Amniotic stem cell (primary cell): ENCODE measurements at regions not wholly inside any gene's neighbourhood (a gene's known extent, or its start where the extent isn't known, plus 50 kb on each side); places are given as distances from the start of the nearest gene placed in this dataset.
"Not testable (repeated sequence)": the region's sequence is repeated elsewhere in the genome, so short reads cannot be mapped to it uniquely, and the experiment has no call there.

Source experiments
- DNase-seq: peaks from one replicate; lab custom pipeline; 2025; lab: John Stamatoyannopoulos, UW

DNA sequence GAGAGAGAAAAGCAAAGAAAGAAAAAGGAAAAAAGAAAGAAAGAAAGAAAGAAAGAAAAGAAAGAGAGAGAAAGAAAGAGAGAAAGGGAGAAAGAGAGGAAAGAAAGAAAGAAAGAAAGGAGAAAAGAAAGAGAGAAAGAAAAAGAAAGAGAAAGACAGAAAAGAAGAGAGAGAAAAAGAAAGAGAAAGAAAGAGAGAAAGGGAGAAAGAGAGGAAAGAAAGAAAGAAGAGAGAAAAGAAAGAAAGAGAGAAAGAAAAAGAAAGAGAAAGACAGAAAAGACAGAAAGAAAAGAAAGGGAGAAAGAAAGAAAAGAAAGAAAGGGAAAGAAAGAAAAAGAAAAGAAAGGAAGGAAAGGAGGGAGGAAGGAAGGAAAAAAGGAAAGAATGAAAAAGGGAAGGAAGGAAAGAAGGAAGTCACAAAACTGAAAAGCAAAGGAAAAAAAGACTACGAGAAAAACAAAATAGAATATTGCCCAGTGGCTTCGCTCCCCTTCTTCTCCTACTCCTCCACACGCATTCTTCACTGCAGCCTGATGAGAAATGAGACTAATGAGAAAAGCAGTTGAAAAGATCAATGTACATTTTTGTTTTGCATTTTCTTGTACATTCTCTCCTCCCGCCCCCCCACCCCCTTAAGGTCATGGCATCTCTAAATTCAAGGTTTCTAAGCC lies 170.0 kb downstream of the SOD2 start:
- no peak for DNase-seq

DNA sequence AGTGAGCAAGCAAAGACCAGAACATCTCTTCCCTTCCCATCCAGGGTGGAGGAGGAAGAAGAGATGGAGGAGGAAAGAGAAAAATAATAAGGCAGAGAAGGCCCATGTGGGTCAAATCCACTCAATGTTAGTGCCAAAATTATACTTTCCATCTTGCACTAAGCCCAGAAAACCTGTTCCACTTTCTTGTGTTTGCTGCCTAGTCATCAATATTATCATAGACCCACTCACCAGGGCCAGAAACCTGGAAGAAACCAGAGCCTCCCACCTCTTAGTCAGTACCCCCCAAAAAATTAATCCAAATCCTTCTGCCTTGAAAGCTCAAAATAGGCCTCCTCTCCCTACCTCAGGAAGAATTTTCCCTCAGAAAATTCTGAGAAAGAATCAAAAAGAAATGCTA lies 171.1 kb downstream of the SOD2 start:
- DNase-seq, result no peak

DNA sequence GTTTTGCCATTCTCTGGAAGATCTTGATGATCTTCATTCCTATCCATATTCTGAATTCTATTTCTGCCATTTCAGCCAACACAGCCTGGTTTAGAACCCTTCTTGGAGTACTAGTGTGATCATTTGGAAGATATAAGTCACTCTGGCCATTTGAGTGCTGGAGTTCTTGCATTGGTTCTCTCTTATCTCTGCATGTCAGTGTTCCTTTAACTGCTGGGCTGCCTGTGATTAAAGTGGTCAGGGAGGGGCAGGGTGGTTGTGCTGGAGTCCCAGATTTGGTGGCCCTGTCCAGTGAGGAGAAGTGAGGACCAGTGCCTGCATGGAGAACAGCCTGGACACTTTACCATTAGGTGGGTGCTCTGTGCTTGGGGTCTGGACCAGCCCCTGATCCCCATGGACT lies 173.0 kb downstream of the SOD2 start:
- DNase-seq, result no peak

DNA sequence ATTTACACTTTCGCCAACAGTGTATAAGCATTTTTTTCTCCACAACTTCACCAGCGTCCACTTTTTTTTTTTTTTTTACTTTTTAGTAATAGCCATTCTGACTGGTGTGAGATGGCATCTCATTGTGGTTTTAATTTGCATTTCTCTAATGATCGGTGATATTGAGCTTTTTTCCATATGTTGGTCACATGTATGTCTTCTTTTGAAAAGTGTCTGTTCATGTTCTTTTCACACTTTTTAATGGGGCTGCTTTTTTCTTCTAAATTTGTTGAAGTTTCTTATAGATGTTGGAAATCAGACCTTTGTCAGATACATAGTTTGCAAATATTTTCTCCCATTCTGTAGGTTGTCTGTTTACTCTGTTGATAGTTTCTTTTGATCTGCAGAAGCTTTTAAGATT lies 177.2 kb downstream of the SOD2 start:
- not testable (repeated sequence) for DNase-seq

DNA sequence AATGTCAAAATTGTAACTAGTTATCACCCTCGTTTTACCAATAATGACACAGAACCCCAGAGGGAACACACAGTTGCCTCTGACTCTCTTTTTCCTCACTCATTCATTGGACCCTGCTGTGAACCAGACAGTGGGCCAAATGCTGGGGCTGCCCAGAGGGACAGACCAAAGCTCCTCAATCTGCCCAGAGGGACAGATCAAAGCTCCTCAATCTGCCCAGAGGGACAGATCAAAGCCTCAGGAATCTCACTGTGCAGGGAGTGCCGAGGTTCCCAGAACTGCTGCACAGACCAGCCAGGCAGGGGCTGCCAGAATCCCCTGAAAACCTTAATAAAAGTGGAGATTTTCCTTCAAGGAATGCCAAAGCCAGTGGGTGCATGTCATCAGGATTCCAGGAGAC lies 179.1 kb downstream of the SOD2 start:
- no peak for DNase-seq

DNA sequence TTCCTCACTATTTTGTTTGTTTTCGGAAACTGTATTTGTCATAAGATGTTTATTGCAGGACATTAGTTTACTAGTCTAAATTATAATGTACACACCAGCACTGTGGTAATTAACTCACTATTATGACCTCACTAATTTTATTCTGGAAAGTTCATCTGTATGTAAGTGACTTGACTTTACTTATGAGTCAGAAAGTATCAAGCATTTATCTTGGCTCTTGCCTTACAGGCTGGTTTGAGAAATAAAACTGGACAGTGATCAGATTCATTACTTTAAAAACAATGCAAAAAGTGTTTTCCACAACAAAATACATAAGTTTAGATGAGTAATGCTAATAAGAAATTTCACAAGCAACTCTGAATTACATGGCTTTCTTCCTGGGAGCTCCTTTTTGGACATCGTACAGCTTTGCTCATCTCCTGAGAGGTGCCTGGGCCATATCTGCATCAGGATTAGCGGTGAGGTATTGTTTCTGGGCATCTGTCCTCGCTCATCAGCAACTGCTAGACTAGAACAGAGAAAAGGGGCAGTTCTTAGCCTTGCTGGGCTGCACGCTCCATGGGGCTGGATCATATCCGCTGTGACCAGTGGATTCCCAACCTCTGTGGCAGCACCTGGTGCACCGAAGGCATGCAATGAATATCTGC lies 179.8 kb downstream of the SOD2 start:
- no peak for DNase-seq

DNA sequence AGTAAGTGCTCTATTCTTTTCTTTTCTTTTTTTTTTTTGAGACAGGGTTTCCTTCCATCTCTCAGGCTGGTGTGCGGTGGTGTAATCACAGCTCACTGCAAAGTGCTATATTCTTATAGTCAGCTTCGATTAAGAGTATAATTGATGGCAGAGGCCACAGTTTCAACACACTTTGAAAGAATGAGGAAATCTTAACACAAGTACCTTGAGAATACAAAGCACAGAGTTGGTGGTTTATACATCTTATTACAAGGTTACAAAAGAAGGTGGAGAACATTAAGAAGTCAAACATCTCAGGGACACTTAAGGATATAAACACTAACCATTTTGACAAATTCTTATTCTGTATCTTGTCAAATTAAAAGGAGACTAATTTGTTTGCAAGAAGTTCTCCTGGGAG lies 180.5 kb downstream of the SOD2 start:
- no peak for DNase-seq

DNA sequence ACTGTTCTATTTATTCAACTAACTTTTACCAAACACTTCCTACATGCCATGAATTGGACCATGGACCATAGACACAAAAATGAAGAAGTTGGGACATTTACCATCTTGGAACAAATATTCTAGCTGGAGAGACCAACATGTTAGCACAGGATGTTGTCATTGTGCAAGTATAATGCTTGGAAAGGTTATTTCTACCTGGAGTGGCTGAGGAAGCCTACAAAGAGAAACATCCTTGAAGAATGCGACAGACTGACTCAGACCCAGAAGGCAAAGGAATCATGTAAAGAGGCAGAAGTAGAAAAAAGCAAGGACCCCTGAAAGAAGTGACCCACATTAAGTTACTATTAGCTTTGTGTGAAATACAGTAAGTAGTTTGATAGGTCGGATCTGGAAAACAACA lies 180.9 kb downstream of the SOD2 start:
- no peak for DNase-seq

DNA sequence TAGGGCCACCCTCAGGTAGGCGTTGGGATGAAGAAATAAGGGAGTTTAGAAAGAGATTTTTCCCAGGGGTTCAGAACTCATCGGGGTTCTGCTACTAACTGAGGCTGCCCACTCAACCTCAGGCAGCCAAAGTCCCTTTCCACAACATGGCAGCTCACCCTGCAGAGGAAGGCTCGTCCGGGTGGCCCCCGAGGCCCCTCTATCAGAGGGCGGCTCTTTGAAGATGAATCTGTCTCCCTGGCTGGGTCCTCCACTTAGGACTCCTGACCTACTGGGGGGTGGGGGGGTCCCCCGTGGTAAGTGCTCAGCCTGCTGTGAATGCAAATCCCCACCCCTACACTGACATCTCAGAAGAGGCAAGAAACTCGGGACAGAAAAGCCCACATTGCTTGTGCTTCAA lies 182.9 kb downstream of the SOD2 start:
- DNase-seq, result no peak

DNA sequence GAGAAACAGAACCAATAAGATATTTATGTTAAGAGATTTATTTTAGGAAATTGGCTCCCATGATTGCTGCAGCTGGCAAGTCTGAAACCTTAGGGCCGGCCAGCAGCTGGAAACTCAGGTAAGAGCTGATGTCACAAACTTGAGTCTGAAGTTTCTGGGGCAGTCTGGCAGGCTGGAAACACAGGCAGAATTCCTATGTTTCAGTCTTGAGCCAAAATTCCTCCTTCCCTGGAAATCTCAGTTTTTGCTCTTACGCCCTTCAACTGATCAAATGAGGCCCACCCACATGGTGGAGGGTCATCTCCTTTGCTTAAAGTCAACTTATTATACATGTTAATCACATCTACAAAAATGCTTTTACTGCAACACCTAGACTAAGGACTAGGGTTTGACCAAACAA lies 184.1 kb downstream of the SOD2 start:
- DNase-seq, result no peak

DNA sequence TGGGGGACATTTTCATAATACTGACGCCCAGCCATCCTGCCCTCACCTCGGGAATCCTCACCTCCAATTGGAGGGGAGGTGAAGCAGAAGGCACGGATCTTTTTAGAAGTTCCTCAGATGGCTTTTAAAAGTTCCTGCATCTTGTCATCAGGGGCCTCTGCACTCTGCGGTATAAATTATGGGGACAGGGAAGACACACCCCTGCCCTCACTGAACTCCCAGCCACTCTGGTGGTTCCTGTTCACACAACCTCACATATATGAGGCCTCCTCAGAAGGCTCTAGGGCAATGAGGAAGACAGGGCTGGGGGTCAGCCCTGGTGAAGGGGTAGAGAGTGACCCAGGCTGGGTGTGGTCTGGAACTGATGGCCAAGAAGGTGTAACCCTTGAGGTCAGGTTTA lies 187.0 kb downstream of the SOD2 start:
- no peak for DNase-seq

DNA sequence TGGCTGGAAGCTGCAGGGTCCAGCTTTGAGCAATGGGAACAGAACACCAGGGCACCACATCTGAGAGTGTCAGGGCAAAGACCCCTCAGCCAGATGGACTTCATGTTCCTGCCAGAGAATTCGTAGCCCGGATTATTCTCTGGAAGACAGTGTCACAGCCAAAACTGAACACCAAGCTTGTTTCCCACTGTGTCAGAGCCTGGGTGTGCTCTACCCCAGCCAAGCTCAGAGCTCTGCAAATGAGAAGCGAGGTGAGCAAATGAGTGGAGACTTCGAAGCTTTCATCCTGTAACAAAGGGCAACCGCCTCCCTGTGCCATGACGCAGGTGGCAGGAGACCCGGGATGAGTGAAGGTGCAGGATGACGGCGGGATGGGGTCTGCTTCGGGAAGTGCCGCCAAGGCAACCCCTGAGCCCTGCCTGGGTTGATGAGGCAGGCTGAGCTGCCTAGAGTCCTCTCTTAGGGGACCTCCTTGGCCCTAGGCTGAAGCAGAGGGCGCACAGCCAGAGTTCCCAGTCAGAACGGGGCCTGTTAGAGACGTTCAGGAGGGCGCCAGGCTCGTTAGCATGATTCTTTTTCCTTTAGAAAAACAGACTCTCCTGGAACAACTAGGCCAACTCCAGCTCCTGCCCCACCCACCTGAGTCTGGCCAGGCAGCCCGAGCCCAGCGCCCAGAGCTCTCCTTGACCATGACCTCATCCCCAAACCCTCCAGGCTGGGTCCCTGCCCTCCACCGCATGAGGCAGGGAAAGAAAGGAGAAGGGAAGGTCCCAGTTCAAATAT lies 187.7 kb downstream of the SOD2 start:
- DNase-seq, result no peak

DNA sequence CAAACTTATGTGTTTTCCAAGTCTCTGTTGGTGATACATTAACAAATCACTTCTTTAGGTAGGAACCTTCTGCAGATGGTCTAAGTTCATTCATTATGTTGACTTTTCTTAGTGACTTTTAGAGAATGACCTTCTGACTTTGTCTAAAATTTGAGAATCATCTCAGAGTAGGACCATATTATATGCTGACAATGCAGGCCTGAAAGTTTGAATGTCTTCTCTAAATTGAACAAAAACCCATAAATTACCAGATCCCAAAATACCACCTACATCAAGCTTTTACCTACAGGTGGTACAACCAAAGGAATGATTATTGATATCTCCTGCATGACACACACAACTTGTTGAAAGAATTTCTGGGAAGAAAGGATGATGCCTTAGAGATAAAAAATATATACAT lies 191.5 kb downstream of the SOD2 start:
- no peak for DNase-seq

DNA sequence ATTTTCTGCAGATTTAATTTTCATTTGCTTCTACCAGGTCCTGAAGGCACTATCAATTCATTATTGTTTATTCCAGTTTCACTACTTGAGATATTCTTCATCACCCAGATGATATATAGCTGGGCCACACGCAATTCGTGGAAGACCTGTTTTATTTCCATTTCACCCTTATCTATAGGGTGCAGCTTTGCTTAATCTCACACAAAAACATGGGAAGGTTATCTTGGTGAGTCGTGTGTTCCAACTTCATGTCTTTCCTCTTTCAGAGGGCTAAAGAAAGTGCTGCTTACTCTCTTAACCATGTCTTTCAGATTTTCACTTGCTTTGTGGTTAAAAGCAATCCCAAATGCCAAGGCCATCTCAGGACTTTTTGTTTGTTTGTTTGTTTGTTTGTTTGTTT lies 194.0 kb downstream of the SOD2 start:
- DNase-seq, result no peak

DNA sequence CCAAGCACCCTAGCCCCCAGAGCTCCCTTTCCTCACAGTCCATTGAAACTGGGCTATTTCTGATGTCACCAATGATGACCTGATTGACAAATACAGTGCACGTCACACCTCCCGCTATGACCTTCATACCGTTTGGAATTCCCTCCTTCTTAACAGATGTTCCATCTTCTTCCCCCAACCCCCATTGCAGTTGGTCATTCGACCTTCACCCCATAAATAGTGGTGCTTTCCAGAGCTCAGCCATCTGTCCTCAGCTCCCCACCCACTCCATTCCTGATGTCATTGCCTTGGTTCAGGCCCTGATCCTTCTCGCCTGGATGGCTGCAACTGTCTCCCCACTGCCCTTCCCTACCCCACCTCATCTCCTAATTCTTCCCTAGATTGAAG lies 198.5 kb downstream of the SOD2 start:
- no peak for DNase-seq

DNA sequence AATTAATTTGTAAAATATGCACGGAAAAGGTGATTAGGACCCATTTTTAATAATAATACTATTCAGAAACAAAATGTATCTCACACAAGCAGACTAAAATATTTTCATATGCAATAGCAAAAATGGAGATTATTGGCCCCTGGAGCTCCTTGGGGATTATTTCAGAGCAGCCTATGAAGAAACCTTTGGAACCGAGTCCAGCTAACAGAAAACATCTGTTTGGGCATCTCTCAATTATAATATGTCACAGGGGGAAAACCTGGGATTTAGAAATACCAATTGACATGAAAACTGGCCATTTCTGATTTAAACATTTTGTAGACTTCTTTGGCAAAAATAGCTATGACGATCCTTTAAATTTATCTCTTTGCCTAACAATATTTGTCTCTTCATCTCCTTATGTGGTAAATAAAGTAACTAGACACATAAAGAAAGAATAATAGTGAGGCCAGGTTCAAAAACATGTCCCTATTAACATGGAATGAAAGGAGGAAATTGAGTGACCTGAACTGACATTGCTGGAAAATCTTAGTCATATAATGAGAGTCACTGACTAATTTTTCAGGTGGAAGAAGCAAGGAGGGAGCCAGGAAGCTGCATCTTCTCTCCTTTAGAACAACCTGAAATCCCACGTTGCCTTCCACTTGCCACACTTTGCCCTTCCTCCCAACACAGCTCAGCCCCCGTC lies 199.0 kb downstream of the SOD2 start:
- DNase-seq, result no peak

DNA sequence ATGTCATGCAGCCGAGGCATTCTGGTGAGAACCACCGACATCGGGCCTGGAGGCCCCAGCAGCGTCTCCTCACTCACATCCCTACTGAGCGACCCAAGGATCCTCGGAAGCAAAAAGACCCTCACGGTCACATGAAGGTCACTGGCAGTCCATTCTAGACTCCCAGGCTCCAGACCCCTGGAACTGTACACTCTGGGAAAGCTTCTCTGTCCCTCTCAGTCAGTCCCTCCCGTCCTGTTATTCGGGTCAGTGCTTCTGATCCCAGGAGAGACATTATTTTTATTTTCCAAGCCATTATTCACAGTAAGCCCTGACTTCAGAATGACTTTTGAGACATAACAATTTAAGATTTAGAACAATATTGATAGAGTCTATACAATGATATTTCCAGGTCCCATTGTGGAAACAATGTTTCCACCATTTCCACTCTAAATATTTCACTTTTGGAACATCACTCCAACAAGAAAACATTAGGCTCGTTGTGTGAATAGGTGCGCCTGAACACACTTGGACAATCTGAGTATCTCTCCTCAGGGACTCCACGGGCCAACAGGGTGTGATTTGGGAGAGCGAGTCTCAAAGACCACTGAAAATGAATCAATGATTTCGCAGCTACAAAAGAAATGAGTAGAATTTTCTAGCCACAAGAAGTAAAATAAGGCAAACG lies 199.7 kb downstream of the SOD2 start:
- no peak for DNase-seq

DNA sequence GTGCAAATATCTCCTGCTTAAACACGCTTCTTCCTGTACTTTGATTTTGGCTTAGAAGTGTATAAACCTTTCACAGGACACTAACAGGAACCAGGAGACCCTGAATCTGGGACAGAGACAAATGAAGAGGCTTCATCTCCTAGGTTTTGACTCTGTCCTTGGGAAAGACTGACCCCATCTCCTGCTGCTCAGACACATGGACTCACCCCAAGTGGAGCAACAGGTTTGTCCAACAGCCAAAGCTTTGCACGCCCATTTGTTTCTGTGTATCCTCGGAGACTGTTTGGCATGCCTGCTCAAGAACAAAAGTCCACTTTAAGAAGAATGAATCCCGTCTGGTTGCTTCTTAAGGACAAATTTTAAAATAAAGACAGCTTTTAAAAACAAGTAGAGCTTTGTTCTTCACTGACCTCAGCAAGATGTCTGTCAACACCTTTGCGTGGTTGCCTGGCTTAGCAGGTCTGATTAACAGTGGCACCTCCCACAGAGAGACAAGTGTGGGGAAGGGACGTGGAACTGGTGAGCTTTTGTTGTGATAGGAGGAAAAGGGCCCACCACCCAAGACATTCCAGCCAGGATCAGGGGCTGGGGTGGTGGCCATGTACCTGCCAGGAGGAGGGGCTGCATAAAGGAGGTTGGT lies 202.6 kb downstream of the SOD2 start:
- DNase-seq, result no peak

DNA sequence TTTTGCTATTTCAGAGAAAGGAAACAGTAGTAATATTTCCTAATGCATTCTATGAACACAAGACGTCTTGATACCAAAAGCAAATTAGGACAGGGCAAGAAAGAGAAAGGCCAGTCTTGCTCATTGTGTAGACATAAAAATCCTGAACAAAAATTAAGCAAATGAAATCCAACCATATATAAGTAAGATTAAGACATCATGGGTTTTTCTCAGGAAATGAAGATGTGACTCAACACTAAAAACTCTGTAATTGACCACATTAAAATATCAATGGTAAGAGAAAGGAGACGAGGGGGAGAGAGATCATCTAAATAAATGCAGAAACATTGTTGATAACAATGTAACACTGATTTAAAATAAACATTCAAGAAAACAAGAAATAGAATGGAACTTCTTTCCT lies 205.4 kb downstream of the SOD2 start:
- DNase-seq, result no peak

DNA sequence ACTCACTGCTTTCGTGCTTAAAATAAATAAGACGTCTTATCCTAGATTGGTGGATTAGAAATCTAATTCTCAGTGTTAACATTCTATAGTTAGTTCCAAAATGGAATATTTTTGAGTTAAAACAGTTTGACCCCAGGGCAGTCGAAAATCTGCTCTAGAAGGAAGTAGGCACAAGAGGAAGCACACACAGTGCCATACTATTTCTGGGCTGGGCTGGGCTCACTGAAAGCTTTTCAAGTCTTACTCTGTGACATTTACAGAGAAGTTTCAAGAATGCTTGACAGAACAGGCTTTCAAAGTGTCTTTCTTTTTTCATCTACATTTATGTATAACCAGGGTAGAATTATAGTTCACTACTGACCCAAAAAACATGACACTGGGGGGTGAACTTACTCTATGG lies 209.8 kb downstream of the SOD2 start:
- no peak for DNase-seq

DNA sequence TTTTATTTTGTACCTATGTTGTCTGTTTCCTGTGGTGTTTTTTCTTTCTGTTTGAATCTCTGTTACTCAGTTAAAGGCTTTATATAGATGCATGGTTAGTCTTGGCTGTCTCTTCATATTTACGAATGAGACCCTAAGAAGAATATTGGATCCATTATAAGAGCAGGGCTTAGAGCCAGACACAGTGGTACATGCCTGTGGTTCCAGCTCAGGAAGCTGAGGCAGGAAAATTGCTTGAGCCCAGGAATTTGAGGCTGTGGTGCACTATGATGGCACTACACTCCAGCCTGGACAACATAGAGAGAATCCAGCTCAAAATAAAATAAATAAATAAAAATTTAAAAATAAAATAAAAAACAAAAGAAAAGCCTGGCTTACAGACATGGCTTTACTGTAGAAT lies 211.1 kb downstream of the SOD2 start:
- no peak for DNase-seq

DNA sequence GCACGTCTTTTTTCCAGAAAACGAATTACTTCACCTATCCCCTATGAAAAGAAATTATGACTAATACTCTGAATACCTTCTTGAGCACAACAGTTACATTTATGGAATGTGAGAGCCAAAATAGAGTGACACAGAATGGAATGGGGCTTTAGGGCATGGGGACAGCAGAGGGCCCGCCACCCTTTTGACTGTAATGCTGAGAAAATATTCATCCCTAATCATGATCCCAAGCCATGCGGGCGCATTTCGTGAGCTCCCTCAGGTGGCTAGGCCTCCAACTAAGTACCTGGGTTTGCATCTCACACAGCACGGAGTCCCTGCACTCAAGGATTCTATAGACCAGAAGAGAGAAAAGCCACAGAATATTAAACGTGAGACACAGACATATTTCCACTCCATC lies 212.6 kb downstream of the SOD2 start:
- no peak for DNase-seq
